ENCODE measurements at regions not wholly inside any gene's neighbourhood (a gene's known extent, or its start where the extent isn't known, plus 50 kb on each side); places are given as distances from the start of the nearest gene placed in this dataset.

DNA sequence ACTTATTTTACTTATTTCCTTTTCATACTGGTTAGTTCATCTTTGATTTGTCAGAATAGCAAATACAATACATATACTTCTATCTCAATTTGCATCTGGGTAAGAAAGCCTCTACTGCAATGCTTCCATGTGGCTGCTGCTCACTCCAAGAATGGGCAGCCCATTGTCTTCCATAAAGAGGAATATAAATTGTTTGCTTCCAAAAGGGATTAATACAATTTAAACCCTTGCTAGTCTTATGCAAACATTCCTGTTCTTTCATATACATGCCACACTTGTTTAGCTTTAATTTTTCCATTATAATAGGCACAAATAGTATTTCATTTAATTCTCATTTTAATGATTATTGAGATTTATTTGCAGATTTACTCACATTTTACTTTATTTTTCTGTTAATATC lies 555.4 kb upstream of the POM121L12 start:
- TF ChIP-seq, protein P1, sequence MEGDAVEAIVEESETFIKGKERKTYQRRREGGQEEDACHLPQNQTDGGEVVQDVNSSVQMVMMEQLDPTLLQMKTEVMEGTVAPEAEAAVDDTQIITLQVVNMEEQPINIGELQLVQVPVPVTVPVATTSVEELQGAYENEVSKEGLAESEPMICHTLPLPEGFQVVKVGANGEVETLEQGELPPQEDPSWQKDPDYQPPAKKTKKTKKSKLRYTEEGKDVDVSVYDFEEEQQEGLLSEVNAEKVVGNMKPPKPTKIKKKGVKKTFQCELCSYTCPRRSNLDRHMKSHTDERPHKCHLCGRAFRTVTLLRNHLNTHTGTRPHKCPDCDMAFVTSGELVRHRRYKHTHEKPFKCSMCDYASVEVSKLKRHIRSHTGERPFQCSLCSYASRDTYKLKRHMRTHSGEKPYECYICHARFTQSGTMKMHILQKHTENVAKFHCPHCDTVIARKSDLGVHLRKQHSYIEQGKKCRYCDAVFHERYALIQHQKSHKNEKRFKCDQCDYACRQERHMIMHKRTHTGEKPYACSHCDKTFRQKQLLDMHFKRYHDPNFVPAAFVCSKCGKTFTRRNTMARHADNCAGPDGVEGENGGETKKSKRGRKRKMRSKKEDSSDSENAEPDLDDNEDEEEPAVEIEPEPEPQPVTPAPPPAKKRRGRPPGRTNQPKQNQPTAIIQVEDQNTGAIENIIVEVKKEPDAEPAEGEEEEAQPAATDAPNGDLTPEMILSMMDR (conservative IDR thresholded peaks at IDR 0.05; ENCODE audit: low read depth, low read length), result no peak
- TF ChIP-seq, protein P2, sequence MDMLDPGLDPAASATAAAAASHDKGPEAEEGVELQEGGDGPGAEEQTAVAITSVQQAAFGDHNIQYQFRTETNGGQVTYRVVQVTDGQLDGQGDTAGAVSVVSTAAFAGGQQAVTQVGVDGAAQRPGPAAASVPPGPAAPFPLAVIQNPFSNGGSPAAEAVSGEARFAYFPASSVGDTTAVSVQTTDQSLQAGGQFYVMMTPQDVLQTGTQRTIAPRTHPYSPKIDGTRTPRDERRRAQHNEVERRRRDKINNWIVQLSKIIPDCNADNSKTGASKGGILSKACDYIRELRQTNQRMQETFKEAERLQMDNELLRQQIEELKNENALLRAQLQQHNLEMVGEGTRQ (IDR thresholded peaks at IDR 0.05; ENCODE audit: low read depth, low read length), result no peak
- no peak for TF ChIP-seq RAD21 (IDR thresholded peaks at IDR 0.05; ENCODE audit: low read length)
- no peak for TF ChIP-seq SMC3 (IDR thresholded peaks at IDR 0.05; ENCODE audit: low read depth, low read length)
- no peak for TF ChIP-seq POLR2A (IDR thresholded peaks at IDR 0.05; ENCODE audit: low read depth, low read length)
- TF ChIP-seq CEBPB (IDR thresholded peaks at IDR 0.05; ENCODE audit: low read depth, low read length), result no peak
- TF ChIP-seq BHLHE40 (IDR thresholded peaks at IDR 0.05; ENCODE audit: low read depth, low read length), result no peak
- TF ChIP-seq NFE2L2 (IDR thresholded peaks at IDR 0.05; ENCODE audit: low read depth, low read length), result no peak
- no peak for TF ChIP-seq FOS (IDR thresholded peaks at IDR 0.05; ENCODE audit: low read depth, low read length)
